Activated T-cell treated with anti-CD3 and anti-CD28 coated beads for 4 hours (primary cell): ENCODE measurements at regions not wholly inside any gene's neighbourhood (a gene's known extent, or its start where the extent isn't known, plus 50 kb on each side); places are given as distances from the start of the nearest gene placed in this dataset.
"Not testable (repeated sequence)": the region's sequence is repeated elsewhere in the genome, so short reads cannot be mapped to it uniquely, and the experiment has no call there.

Experiments used
- DNase-seq: peaks from one replicate; pipeline ENCODE4 v3.0.0-alpha.2; 2020

DNA sequence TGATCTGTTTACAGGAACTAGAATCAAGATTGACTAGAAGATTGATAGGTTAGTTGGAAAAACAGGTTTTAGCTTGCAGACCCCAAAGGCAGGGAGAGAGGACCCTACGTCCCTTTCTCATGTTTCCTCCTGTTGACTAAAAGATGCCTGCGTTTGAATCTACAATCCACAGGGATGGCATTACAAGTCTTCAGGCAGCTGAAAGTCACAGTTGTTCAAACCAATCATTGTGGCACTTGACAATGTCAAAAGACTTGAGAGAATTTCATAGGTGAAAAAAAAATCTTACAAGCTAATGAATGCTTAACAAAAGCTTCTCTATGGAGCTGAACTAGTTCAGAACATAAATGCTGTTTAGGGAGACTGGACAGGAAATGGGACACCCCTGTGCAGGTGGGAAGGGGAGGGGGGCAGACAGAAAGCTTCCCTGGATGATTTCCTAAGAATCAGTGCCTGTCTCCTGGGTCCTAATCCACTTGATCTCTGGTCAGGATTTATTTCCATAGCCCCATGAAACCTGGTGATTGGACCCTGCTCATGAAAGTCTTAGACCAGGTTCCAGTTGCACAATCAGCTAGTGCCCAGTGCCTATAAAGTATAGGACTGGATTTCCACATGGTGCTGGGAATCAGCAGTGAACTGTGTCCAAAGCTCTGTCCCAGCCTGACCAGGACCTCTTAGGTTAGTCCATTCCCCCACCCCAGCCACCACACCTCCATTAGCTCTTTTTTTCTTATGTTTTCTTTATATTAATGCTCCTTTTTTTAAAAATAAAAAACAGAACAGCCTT lies 91.6 kb upstream of the BCAR3 start:
- DNase-seq, result no peak

DNA sequence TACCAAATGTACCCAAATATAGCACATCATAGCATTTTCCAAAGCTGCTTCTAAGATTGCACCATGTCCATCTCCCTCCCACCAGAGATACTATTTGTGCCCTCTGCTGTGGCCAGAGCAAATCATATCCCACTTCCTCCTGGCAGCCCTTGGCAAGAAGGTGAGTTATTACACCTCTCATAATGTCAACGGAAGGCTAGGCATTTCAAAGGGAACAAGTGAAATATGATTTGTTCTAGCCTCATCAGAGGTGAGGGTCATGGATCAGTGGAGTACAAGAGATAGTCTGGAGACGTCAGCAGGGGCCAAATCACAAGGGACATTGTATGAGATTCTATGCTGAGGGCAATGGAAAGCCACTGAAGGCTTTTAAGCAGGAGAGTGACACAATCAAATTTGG lies 90.2 kb upstream of the BCAR3 start:
- DNase-seq, result no peak

DNA sequence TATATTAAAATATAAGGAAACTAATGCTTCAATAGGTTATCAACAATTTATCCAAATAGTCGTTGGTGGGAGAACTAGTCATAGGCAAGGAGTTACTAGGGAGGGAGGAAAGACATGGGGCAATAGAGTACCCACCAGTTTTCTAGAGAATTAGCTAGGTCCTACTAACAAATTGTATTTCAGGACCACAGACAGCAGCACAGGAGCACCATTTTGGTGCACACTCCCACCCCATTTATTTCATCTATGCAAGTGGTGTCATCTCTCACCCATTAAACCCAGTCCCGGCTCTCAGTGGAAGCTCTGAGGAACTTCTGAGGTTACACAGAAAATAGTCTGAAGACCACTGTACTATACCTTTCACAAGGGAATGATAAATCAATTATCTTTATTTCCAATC lies 89.0 kb upstream of the BCAR3 start:
- DNase-seq, result no peak

DNA sequence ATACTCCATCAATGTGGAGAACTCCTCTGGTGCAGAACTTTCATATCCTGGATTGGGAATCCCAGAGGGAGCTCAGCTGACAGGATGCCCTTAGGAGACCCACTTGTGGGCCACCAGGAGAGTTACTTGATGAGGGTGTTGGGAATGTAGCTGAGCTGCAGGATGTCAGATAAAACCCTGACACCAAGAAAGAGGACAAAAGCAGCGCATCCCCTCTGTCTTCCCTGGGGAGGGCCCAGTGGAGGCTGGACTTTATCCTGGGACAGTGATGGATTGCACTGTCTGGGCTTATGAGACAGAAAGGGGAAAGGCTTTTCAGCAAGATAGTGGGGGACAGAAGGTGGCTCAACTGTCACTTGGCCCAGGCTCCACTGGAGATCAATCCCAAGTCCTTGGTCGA lies 88.1 kb upstream of the BCAR3 start:
- no peak for DNase-seq

DNA sequence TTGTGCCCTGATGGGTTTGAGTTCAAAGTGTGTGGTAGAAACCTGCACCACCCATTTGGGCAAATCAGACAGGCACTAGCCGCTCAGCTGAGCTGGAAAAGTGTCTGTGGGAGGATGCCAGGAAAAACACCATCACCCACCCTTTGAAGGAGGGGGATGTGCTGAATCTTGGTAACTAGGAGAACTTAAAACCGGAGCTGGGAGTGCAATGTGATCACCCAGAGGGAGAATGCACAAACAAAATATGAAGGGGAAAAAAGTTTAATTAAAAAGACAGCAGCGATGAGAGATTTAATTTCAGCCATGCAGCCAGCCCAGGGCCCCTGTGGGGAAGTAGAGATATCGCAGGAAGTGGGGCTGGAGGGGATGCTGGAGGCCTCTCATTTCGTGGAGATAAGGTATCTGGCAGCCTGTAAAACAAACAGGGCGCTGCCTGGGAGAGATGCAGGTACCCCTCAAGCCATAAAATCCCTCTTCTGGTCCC lies 86.8 kb upstream of the BCAR3 start:
- no peak for DNase-seq

DNA sequence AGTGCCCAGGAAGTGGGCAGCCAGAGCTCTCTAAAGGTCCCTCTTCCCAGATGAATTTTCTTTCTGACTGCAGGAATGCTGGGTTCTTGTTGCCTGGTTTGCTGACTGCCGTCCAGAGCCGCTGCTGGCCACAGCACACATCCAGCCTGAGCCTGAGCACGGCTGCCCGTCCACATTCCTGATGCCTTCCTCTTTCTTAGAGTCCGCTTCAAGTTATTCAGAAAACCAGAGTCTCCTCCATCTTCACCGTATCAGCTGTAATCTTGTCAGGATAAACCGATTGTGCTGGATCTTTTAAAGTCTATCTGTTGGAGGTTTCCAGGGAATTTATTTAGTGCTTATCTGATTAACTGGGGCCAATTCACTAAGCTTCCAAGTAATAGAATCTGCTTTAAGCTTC lies 84.8 kb upstream of the BCAR3 start:
- DNase-seq, result no peak

DNA sequence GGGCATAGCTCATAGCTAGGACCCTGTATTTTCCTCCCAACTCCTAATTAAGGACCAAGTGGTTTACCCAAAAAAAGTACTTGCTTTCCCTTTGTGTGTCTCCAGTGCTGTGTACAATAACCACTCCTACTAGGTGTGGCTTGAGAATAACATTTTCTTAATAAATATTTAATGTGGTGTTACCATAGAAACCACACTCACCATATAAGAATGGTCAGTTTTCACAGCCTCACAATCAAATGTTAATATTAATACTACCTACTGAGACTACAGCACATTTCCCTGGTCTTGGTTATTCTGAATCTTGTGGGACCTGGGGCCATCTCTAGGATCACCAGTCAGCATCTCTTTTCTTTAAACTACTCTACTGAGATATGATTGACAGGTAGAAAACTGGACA lies 83.5 kb upstream of the BCAR3 start:
- DNase-seq, result no peak

DNA sequence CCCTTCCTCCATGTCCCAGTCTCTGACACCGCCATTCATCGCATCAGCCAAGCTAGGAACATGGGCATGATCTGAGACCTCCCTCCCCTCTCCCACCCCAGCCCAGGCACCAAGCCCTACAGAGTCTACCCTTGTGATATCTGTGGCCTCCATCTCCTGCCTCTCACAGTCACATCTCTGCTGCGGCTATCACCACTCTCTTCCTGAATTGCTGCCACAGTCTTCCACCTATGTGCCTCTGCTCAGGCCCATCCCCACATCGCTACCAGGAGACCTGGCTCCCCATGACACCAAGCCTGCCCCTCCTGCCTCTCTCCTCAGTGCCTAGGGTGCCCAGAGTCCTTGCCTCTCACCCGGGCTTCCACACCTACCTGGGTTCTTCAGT lies 82.7 kb upstream of the BCAR3 start:
- DNase-seq, result no peak

DNA sequence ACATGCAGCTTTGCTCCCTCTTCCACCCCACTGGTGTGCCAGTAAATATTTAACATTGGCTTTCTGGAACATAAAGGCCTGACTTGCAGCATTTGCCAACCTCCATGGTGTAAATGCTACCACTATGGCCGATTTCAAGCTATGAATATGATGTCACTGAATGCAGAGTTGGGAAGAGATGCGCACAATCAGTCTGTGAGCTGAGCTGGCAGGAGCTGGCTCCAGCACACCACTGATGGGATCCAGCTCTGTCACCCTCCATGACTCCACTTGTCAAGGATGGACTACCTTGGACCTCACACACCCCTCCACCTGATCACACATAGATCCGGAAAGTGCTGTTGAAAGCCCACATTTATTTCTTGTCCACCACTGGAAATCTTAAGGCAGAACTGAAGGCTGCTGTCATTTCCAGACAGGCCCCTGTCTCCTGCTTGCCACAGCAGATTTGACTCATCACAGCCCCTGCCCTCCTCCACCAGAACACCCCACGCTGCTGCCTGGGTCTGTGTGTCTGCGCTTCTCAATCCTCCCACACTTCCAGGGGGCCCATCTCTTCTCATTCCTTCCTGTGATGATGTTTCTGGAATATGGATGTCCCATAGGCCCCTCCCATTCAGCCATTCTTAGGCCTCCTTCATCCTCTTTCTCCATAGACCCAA lies 82.2 kb upstream of the BCAR3 start:
- no peak for DNase-seq

DNA sequence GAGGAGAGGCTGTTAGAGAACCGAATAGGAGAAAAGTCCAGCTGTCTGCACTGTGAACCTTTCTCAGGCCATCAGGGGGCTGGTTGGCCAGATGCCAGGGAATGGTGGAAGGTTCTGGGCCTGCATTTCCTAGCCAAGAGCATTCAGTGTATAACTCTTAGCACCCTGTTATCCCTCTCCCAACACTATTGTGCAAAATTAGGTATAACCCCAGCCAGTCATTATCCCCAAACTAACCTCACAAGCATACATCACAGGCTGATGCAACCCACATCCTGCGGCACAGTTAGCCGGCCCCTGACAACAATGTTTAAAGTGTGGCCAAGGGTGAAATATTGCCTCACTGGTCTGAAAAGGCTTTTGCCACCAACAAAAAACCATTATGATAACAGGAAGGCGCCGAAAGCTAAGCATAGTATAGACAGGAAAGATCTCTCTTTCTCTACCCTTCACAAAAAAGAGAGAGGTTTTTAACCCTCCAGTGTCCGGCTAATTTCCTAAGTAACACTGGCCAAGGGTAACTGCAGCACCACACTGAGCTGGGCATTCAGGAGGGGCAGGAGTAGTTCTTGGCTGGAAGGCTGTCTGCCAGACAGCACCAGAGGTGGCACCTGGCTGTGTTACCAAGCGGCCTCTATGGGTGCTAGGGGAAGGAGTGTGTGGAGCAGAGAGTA lies 77.3 kb upstream of the BCAR3 start:
- DNase-seq, result no peak

DNA sequence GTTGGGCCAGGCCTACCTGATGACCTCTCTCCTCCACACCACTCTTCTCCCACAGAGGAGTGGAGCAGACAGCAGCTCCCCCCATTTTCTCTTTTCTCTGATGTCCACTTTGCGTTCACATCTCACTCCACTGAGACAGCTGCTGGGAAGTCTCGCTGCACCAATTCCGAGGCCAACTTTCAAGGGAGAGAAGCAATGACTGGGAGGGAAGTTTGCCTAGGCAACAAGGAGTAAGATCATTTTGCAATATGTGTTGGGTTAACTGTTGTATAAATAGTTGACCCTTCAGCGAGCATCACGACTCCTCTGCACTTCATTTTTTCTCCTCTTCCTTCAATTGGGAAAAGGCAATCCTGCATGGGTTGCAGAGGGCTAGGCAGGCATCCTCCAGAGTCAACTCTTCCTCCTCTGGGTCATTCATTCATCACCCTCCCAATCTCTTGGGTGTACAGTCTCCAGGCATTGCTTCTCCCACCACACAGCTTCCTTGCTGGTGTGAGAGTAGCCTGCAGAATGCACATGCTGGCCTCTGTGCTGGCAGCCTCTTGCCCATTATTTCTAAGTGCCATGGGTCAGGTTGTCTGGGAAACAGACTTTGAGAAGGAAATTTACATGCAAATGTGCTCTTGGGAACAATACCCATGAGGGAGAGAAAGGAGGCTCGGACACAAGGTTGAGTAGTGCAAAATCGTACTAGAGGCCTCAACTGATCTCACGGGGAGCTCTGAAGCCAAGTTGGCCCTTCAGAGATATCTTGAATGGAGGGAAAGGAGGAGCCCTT lies 75.8 kb upstream of the BCAR3 start:
- DNase-seq, result no peak

DNA sequence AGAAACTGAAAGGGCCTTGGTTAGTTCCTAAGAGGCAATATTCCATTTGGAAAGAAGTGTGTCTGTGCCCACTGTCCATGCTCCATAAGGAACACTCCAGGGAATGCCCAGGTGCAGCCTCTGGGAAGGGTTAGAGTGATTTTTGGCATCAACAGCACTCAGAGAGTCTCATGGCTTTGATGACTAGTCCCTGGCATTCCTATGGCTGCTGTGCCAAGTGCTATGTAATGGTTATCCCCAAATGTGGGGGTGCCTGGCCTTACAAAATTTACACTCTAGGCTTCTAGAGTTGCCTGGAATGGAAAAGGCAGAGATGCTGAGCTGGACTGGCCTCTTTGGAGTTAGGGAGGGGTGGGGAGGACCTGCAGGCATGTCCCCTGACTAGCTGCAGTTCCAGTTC lies 75.0 kb upstream of the BCAR3 start:
- DNase-seq, result no peak

DNA sequence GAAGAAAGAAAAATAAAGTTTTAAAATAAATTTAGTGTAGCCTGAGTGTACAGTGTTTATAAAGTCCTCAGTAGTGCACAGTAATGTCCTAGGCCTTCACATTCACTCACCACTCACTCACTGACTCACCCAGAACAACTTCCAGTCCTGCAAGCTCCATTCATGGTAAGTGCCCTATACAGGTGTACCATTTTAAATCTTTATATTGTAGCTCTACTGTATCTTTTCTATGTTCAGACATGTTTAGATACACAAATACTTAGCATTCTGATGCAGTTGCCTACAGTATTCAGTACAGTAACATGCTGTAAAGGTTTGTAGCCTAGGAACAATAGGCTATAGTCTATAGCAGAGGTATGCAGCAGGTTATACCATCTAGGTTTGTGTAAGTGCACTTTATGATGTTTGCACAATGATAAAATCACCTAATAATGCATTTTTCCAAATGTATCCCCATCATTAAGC lies 73.6 kb upstream of the BCAR3 start:
- not testable (repeated sequence) for DNase-seq

DNA sequence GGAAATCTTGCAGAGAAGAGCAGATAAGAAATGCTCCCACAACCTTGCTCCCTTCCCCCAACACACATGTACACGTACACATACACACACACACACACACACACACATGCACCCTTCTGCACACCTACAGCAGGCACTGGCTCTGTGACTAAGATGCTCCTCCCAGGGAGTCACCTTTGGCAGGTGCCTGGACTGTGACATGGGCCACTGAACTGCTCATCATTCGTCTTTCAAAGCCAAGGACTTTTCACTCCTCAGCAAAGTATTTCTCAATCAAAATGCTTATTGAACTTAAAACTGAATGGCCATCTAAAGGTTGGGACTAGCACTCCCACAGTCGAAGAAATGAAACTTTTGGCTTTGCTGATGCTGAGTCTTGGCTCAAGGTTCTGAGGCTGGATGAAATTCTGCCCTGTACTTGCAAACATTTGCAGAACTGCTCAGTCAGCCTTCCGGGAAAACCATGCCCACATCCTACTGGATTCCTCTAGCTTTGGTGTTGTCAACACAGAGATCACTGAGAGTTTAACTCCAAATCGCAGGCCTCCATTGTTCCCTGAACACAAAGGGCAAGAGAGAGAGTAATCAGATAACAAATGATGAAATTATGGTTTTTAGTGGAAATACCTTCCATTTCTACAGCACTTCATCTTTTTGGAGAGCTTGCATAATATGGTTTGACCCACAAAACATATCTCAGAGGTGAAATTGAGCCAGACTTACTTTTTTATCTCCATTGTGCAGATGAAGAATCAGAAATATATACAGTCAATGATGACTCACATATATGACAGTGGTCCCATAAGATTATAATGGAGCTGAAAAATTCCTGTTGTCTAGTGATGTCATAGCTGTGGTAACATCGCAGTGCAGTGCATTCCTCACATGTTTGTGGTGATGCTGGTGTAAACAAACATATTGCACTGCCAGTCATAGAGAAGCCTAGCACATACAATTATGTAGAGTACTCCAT lies 72.4 kb upstream of the BCAR3 start:
- no peak for DNase-seq

DNA sequence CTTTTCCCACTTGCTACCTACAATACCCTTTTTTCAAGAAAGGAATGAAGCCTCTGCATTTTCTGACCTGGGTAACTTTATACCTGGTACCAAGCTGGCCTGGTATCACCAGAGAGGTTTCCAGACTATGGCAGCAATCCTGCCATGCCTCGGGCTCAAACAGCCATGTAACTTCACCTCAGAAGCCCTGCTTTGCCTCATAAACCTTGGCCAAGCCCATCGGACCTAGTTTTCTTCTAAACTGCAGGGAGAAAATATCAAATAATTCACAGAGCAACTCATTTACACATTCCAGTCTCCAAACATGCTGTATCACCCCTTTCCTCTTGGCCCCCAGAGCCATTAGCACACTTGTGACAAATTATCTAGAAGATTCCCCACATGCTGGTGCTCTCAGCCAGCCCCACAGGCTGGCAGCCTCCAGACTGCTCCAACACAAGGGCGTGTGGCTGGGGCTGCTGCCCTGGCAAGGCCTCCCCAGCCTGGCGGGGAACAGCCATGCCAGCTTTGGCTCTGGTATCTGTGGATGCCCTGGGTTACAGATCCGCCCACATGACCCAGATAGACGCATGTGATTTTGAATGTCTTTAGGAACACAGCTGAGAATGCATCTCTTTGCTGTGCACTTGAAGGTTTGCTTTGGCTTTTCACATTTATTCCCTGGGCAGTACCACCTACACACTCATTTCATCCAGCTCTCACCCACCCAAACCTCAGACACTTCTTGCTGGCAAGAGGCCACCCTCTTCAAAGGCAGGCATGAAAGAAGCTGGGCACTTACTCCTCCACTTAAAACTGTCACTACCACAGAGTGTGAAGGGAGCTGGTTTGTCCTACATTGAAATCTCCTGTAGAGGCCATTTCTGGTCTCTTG lies 70.0 kb upstream of the BCAR3 start:
- DNase-seq, result no peak

DNA sequence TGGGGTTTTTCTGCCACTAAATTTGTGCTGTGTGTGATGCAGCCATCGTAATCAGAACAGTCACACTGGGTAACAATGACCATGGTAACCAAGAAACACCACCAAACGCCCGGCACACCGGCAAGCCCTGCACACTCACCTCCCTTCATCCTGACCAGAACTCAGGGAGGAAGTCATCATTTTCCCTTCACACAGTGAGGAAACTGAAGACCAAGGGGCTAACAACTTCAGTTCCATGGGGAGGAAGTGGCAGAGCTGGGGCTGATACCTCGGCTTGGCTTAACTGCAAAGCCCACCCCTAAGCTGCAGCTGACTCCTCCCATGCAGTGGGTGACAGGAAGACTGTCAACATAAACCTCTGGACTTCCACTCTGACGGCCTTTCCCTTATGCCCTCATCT lies 69.3 kb upstream of the BCAR3 start:
- no peak for DNase-seq

DNA sequence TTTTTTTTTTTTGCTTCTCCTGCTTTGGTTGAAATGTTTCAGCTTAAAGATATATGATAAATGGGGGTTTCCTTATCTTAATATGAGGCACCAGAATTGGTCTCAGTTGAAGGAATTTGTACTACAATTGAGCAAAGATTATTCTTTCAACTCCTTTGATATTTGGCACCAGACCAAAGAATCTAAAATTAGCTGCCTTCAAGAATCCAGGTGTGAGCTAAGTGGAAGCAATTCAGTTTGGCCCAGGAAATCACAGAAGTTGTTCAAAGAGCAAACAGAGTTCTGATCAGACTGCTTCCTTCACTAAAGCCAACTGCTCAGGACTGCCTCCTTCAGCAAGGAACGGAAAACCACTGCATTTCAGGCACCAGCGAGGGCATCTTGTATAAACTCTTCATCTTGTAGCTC lies 68.3 kb upstream of the BCAR3 start:
- no peak for DNase-seq

DNA sequence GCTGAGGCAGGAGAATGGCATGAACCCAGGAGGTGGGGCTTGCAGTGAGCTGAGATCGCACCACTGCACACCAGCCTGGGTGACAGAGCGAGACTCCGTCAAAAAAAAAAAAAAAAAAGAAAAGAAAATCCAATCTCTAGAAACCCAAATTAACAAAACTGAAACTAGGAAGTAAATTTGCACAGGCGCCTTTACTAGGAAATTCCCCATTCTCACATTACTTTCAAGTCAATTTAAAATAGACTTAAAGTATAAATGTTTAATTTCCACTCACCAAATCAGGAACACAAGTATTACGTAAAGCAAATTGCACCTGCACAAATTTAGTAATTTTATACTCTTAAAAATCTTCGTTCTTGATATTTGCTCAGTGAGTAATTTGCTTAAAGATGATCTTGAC lies 67.8 kb upstream of the BCAR3 start:
- DNase-seq, result no peak

DNA sequence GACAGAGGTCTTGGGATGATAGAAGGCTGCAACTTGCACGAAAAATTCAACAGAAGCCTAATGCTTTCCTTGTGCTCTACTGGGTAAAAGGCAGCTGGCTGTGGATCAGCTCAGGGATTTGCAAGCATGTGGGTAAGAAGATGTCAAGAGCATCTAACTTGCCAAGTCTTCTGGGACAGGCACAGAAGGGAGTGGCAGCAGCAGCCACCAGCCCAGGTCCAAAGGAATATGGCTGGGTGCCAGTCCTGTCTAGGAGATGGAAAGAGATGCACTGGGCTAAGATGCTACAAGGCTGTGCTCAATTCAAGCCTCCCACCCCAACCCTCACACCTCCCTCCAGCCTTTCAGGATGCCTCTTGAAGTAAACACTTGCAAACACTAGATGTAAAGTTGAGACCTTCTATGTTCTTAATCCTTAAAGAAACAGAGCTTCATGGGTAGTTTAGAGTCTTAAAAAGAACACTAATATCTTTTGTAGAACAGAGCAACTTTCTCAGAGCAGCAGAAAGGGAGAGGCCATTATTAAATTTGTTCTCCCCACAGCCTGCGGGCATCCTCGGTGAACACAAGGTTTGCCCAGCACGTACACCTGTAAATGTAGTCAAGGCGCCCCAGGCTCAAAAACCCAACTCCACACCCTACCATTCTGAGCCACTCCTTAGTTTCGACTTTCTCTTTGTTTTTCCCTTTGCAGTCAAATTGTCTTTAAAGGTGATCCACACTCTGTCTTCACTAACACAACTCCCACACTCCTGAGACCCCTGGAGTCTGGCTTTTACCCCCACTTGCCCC lies 64.6 kb upstream of the BCAR3 start:
- DNase-seq, result no peak
